Adipocyte (in vitro differentiated cells): ENCODE measurements at regions not wholly inside any gene's neighbourhood (a gene's known extent, or its start where the extent isn't known, plus 50 kb on each side); places are given as distances from the start of the nearest gene placed in this dataset.
A peak's percentile ranks its signal among the peaks of the same experiment; 100 is the strongest.

ENCODE experiments used
- DNase-seq: peaks from one replicate; pipeline ENCODE4 v3.0.0-alpha.2; 2015; ENCODE audit warnings: low read depth
- H3K27me3 ChIP-seq: replicated peaks from 2 replicates; pipeline ENCODE4 v1.7.0; 2013; ENCODE audit warnings: mild to moderate bottlenecking, low read length, moderate library complexity; ENCODE audit not compliant: control insufficient read depth, insufficient read depth
- H3K36me3 ChIP-seq: 2 replicates; pipeline ENCODE4 v1.7.0; 2013; ENCODE audit warnings: low read length, mild to moderate bottlenecking, moderate library complexity; ENCODE audit not compliant: control insufficient read depth, insufficient read depth, severe bottlenecking
- H3K4me1 ChIP-seq: 2 replicates; pipeline ENCODE4 v1.7.0; 2013; ENCODE audit warnings: mild to moderate bottlenecking, low read length, moderate library complexity; ENCODE audit not compliant: control insufficient read depth, insufficient read depth
- H3K4me3 ChIP-seq: 2 replicates; pipeline ENCODE4 v1.7.0; 2013; ENCODE audit warnings: mild to moderate bottlenecking, low read length, moderate library complexity
- H3K9ac ChIP-seq: 2 replicates; pipeline ENCODE4 v1.7.0; 2013; ENCODE audit warnings: mild to moderate bottlenecking, low read length, moderate library complexity
- H3K9me3 ChIP-seq: 2 replicates; pipeline ENCODE4 v1.7.0; 2013; ENCODE audit warnings: mild to moderate bottlenecking, low read length, moderate library complexity; ENCODE audit not compliant: control insufficient read depth

GRCh38 chr9:79796411-79796810 is 224.6 kb downstream of the TLE4 start:
- Histone ChIP-seq H3K36me3 (no peaks in the 10 kb centered on the region), H3K9me3 (peaks cover 2% of the 10 kb centered on the region), H3K27me3 (peaks cover 14% of the 10 kb centered on the region), H3K4me3 (no peak overlapping the region), H3K4me1 (peaks cover 7% of the 10 kb centered on the region), H3K9ac (no peak overlapping the region)
- DNase-seq = no peak

GRCh38 chr9:79788662-79789061 is 216.9 kb downstream of the TLE4 start:
- Histone ChIP-seq H3K4me3 (no peak overlapping the region), H3K27me3 (peaks cover 18% of the 10 kb centered on the region), H3K9me3 (peaks cover under 1% of the 10 kb centered on the region), H3K36me3 (no peaks in the 10 kb centered on the region), H3K9ac (no peak overlapping the region), H3K4me1 (no peaks in the 10 kb centered on the region)
- DNase-seq = no peak

GRCh38 chr9:79781263-79781662 is 209.5 kb downstream of the TLE4 start:
- no peak overlapping the region for H3K4me3 ChIP-seq
- H3K9ac ChIP-seq = no peak overlapping the region
- peaks cover 3% of the 10 kb centered on the region for H3K4me1 ChIP-seq
- no peaks in the 10 kb centered on the region for H3K36me3 ChIP-seq
- DNase-seq = no peak
- no peaks in the 10 kb centered on the region for H3K9me3 ChIP-seq
- peaks cover 12% of the 10 kb centered on the region for H3K27me3 ChIP-seq

- Histone ChIP-seq H3K27me3 (peaks cover 12% of the 10 kb centered on the region), H3K9ac (no peak overlapping the region)
Measured at GRCh38 chr9:79780559-79780958, 208.8 kb downstream of the TLE4 start.

GRCh38 chr9:79779901-79780300 is 208.1 kb downstream of the TLE4 start:
- DNase-seq = no peak
- Histone ChIP-seq H3K27me3 (peaks cover 12% of the 10 kb centered on the region), H3K9me3 (no peaks in the 10 kb centered on the region), H3K4me1 (peaks cover 3% of the 10 kb centered on the region), H3K4me3 (no peak overlapping the region), H3K36me3 (no peaks in the 10 kb centered on the region), H3K9ac (no peak overlapping the region)

More at GRCh38 chr9:79780559-79780958, 208.8 kb downstream of the TLE4 start:
- Histone ChIP-seq H3K9me3 (no peaks in the 10 kb centered on the region), H3K4me3 (no peak overlapping the region), H3K4me1 (peaks cover 3% of the 10 kb centered on the region), H3K36me3 (no peaks in the 10 kb centered on the region)
- no peak for DNase-seq

- Histone ChIP-seq H3K27me3 (peaks cover 9% of the 10 kb centered on the region), H3K4me1 (peaks cover 3% of the 10 kb centered on the region), H3K4me3 (no peak overlapping the region), H3K9ac (no peak overlapping the region), H3K9me3 (no peaks in the 10 kb centered on the region), H3K36me3 (no peaks in the 10 kb centered on the region)
- DNase-seq = no peak
Measured at GRCh38 chr9:79778581-79778980, 206.8 kb downstream of the TLE4 start.

GRCh38 chr9:79776581-79776980 is 204.8 kb downstream of the TLE4 start:
- Histone ChIP-seq H3K9ac (no peak overlapping the region), H3K27me3 (peaks cover 19% of the 10 kb centered on the region), H3K9me3 (no peaks in the 10 kb centered on the region), H3K4me3 (no peak overlapping the region), H3K4me1 (peaks cover 3% of the 10 kb centered on the region), H3K36me3 (no peaks in the 10 kb centered on the region)
- DNase-seq = peak; percentile 26
